Gastrocnemius medialis (tissue), 4 donors: ENCODE measurements at regions not wholly inside any gene's neighbourhood (a gene's known extent, or its start where the extent isn't known, plus 50 kb on each side); places are given as distances from the start of the nearest gene placed in this dataset.
A peak's percentile ranks its signal among the peaks of the same experiment; 100 is the strongest.

Experiments used
- ATAC-seq, 2 donors: fragments of 150-250 bp; one replicate each; pipeline ENCODE4 v1.9.1; 2016
- DNase-seq, 2 donors: peaks; one replicate each; pipeline ENCODE4 v3.0.0-alpha.2; 2019
- H3K27ac ChIP-seq, 4 donors: fragments of 200-600 bp; sonication (generic); 1 replicate in 1 of 4; 2 replicates in 3 of 4; pipeline ENCODE4 v1.5.1; 2016 to 2018; ENCODE audit warnings: mild to moderate bottlenecking in 2 of 4, moderate library complexity in 1 of 4
- H3K27me3 ChIP-seq, 3 donors: fragments of 200-600 bp; sonication (generic) in 2 of 3; 1 replicate in 1 of 3; 2 replicates in 2 of 3; pipeline versions ENCODE4 v1.5.1 to v1.6.0; 2016 to 2019; ENCODE audit warnings: mild to moderate bottlenecking in 1 of 3, moderate library complexity in 1 of 3
- H3K36me3 ChIP-seq, 2 donors: fragments of 200-600 bp; sonication (generic) in 1 of 2; one replicate each; pipeline ENCODE4 v1.5.1; 2017 to 2018
- H3K4me1 ChIP-seq, 2 donors: fragments of 200-600 bp; sonication (generic) in 1 of 2; one replicate each; pipeline ENCODE4 v1.5.1; 2016 to 2017; ENCODE audit warnings: mild to moderate bottlenecking in 2 of 2
- H3K4me3 ChIP-seq, 4 donors: fragments of 200-600 bp; sonication (generic) in 3 of 4; 1 replicate in 1 of 4; 2 replicates in 3 of 4; pipeline ENCODE4 v1.5.1; 2016 to 2019; ENCODE audit warnings: mild to moderate bottlenecking in 2 of 4
- H3K9me3 ChIP-seq, 3 donors: fragments of 200-600 bp; sonication (generic) in 2 of 3; 1 replicate in 1 of 3; 2 replicates in 2 of 3; pipeline ENCODE4 v1.5.1; 2016 to 2019
- POLR2A ChIP-seq, 2 donors: fragments of 450-650 bp; IDR thresholded peaks; one replicate each; pipeline ENCODE4 v1.6.1; 2017; ENCODE audit warnings: antibody characterized with exemption in 2 of 2, mild to moderate bottlenecking in 2 of 2, moderate library complexity in 2 of 2
- in situ Hi-C, 4 donors: fragments of 200-750 bp; cut with MboI; loops; one replicate each; pipeline versions ENCODE4 v1.15.0 to v1.8.0; 2017; ENCODE audit warnings: low sequenced_read_pairs in 4 of 4
- intact Hi-C: fragments of 100-400 bp; cut with DNase I; formaldehyde crosslinking; loops from one replicate; pipeline ENCODE4 v1.15.1; 2023; ENCODE audit warnings: low total_unique reads
- TF ChIP-seq, protein P1 (sequence below), 5 experiments: fragments of 450-650 bp in 3 of 5; fragments of 200-600 bp in 2 of 5; sonication (generic) in 2 of 5; IDR thresholded peaks in 4 of 5; conservative IDR thresholded peaks in 1 of 5; 1 replicate in 4 of 5; 2 replicates in 1 of 5; pipeline ENCODE4 v1.5.1; 2016 to 2019; ENCODE audit warnings: antibody characterized with exemption in 5 of 5, mild to moderate bottlenecking in 3 of 5, moderate library complexity in 3 of 5

DNA sequence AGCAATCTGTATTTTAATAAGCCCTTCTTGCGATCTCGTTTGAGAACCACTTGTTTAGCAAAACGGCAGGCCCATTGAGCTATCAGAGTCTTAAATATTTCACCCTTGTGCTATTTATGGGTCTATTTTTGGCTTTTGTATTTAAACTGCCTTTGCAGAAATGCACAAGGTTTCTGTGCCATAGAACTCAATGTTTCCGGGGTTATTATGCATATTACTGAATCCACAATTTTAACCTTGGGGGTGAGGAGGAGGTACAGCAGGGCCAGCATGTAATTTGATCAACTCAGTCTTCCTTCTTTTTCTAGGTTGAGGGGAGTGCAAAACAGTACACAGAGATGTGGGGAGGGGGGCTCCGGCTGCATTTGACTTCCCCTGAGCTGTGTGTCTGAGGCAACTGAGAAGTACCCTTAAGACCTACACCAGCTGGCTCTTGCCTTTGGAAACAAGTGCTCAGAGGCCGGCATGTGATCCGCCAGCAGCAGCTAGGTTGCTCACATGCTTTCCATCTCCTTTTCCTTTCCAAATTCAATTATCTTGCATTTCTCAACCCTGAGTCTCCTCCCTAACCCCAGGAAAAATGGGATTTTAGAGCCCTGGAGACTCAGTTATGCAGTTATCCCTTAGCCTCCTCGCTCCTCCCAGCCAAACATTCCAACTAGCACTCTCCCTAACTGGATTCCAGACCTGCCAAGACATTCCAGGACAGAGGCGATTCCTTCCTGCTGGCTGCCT, 103.0 kb downstream of the HNRNPLL start:
- intact Hi-C loops: loop anchor here (5.0 to 10.0 kb wide), 2 partner anchors 103 to 935 kb away; partner anchors contain the start of genes HNRNPLL and MAP4K3

DNA sequence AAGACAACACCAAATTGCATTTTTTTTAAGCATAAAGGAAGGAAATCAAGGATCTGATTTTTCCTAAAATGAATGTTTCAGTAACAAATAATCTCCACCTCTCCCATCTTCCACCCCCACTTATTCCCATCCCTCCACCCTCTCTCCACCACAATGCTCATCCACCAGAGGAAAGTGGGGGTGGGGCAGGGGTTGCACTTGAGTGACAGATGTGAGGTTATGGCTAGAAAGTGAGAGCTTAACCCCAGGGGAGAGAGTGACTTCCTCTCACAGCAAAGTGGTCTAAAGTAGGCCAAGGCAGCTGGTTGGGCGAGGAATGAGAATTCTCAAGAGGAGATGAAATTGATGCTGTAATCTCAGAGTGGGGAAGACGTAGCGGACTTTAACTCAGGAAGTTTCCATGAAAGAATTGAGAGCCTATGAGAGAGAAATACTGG, 104.7 kb downstream of the HNRNPLL start:
- in situ Hi-C loops: no loop called here
- Histone ChIP-seq H3K4me1 (peaks cover 54 to 66% of the 10 kb centered on the region in 2 donors), H3K4me3 (no peak overlapping the region), H3K36me3 (no peaks in the 10 kb centered on the region), H3K9me3 (no peaks in the 10 kb centered on the region), H3K27ac (peak overlapping the region; percentile 78 to 93 (median 86)), H3K27me3 (no peaks in the 10 kb centered on the region)
- no peak for TF ChIP-seq POLR2A (IDR thresholded peaks at IDR 0.05)
- TF ChIP-seq, protein P1, sequence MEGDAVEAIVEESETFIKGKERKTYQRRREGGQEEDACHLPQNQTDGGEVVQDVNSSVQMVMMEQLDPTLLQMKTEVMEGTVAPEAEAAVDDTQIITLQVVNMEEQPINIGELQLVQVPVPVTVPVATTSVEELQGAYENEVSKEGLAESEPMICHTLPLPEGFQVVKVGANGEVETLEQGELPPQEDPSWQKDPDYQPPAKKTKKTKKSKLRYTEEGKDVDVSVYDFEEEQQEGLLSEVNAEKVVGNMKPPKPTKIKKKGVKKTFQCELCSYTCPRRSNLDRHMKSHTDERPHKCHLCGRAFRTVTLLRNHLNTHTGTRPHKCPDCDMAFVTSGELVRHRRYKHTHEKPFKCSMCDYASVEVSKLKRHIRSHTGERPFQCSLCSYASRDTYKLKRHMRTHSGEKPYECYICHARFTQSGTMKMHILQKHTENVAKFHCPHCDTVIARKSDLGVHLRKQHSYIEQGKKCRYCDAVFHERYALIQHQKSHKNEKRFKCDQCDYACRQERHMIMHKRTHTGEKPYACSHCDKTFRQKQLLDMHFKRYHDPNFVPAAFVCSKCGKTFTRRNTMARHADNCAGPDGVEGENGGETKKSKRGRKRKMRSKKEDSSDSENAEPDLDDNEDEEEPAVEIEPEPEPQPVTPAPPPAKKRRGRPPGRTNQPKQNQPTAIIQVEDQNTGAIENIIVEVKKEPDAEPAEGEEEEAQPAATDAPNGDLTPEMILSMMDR (IDR thresholded peaks at IDR 0.05 in 4 of 5, conservative IDR thresholded peaks at IDR 0.05 in 1 of 5): no peak
- intact Hi-C loops: loop anchor here (5.0 kb wide), 1 partner anchor 104 kb away; the partner anchor contains the start of gene HNRNPLL
- ATAC-seq (no peak), DNase-seq (no peak)

More for the DNA sequence above, 103.0 kb downstream of the HNRNPLL start:
- H3K27ac ChIP-seq: peak overlapping the region; percentile 78 to 93 (median 86)
- peak in 1 of 2 donors; percentile 14 for TF ChIP-seq POLR2A (IDR thresholded peaks at IDR 0.05)
- TF ChIP-seq, protein P1 (IDR thresholded peaks at IDR 0.05 in 4 of 5, conservative IDR thresholded peaks at IDR 0.05 in 1 of 5): no peak
- no peaks in the 10 kb centered on the region for H3K36me3 ChIP-seq
- DNase-seq (peak; percentile 56 to 65), ATAC-seq (peak in 1 of 2 donors; percentile 16)
- no peaks in the 10 kb centered on the region for H3K9me3 ChIP-seq
- no peak overlapping the region for H3K4me3 ChIP-seq
- in situ Hi-C loops: no loop called here
- H3K4me1 ChIP-seq: peaks cover 59 to 66% of the 10 kb centered on the region in 2 donors
- H3K27me3 ChIP-seq: no peaks in the 10 kb centered on the region

DNA sequence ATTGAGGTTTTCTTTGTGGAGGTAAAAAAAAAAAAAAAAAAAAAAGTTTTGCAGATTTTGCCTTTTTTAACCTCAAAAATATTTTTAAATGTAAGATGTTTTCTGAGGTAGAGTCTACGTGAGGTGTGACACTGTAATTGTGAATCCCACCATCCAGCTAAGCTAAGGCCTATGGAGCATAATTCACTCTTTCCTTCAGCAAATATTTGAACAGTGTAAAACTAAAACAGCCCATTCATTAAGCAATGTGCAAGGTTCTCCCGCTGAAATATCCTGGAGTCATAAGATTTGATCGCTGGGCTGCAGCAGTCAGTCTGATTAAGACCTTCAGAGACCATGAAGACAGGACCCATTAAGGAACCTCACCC, 105.1 kb downstream of the HNRNPLL start:
- no peaks in the 10 kb centered on the region for H3K9me3 ChIP-seq
- H3K4me3 ChIP-seq: no peak overlapping the region
- H3K36me3 ChIP-seq: no peaks in the 10 kb centered on the region
- DNase-seq (no peak), ATAC-seq (no peak)
- no peaks in the 10 kb centered on the region for H3K27me3 ChIP-seq
- in situ Hi-C loops: no loop called here
- intact Hi-C loops: loop anchor here (5.0 kb wide), 1 partner anchor 105 kb away; the partner anchor contains the start of gene HNRNPLL
- H3K27ac ChIP-seq: peak overlapping the region; percentile 78 to 93 (median 86)
- TF ChIP-seq POLR2A (IDR thresholded peaks at IDR 0.05): no peak
- TF ChIP-seq, protein P1 (IDR thresholded peaks at IDR 0.05 in 4 of 5, conservative IDR thresholded peaks at IDR 0.05 in 1 of 5): no peak
- H3K4me1 ChIP-seq: peaks cover 54 to 66% of the 10 kb centered on the region in 2 donors

DNA sequence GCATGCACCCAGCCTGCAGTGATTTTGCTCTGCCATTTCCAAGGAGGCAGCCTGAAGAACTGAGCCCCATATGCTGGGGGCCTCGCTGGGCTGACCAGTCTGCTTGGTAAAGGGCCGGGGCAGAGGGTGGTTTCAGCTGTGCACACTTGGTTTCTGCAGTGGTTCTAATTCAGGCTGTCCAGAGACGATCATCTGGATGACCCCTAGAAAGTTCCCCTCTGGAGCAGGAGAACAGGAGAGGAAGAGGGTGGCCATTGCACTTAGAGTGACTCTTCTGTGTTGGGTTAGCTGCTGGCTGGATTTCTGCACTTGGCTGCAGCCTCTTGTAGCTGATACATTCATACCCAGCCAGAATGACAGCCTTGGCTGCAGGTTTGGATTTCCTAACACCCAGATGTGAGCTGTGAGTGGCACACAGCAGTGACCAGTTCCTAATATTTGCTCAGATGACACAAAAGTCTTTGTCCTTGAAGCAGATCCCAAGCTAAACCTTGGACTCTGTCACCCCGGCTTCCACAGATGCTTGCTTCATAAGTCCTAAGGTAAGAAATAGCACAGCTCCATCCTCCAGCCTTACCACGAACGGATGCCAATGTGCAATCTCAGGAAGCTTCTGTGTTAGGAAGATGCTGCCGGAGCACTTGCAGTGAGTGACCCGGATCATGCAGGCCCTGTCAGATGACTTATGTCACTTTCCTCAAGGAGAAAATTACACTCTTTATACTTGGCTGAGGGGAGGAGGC, 105.6 kb downstream of the HNRNPLL start:
- in situ Hi-C loops: no loop called here
- no peaks in the 10 kb centered on the region for H3K36me3 ChIP-seq
- no peak for TF ChIP-seq POLR2A (IDR thresholded peaks at IDR 0.05)
- TF ChIP-seq, protein P1 (IDR thresholded peaks at IDR 0.05 in 4 of 5, conservative IDR thresholded peaks at IDR 0.05 in 1 of 5): no peak
- ATAC-seq (peak; percentile 78 to 80), DNase-seq (peak; percentile 92 to 98)
- H3K9me3 ChIP-seq: no peaks in the 10 kb centered on the region
- peak overlapping the region; percentile 78 to 93 (median 86) for H3K27ac ChIP-seq
- H3K4me3 ChIP-seq: no peak overlapping the region
- no peaks in the 10 kb centered on the region for H3K27me3 ChIP-seq
- intact Hi-C loops: loop anchor here (5.0 kb wide), 1 partner anchor 105 kb away; the partner anchor contains the start of gene HNRNPLL
- peaks cover 54 to 67% of the 10 kb centered on the region in 2 donors for H3K4me1 ChIP-seq
